ENCODE measurements at regions not wholly inside any gene's neighbourhood (a gene's known extent, or its start where the extent isn't known, plus 50 kb on each side); places are given as distances from the start of the nearest gene placed in this dataset.

DNA sequence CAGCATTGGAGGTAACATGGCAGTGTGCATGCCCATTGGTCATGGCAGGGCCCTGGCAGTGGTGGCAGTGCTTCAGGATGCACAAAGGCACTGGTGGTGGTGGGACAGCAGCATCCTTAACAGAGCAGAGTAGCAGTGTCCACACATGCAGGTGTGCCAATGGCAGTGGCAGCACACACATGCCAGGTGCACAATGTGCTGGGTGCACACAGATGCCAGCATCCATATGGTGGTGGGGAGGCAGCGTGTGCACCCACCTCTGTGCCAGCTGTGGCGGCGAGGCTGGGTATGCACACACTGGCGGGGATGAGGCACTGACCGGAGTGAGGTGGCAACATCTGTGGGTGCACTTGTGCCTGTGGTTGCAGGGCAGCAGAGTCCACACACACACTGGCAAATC, 150.6 kb downstream of the SI start:
- TF ChIP-seq, protein P1, sequence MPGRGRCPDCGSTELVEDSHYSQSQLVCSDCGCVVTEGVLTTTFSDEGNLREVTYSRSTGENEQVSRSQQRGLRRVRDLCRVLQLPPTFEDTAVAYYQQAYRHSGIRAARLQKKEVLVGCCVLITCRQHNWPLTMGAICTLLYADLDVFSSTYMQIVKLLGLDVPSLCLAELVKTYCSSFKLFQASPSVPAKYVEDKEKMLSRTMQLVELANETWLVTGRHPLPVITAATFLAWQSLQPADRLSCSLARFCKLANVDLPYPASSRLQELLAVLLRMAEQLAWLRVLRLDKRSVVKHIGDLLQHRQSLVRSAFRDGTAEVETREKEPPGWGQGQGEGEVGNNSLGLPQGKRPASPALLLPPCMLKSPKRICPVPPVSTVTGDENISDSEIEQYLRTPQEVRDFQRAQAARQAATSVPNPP (IDR thresholded peaks at IDR 0.05; ENCODE audit: borderline replicate concordance, insufficient read depth, insufficient read length) = no peak
- TF ChIP-seq, protein P2, sequence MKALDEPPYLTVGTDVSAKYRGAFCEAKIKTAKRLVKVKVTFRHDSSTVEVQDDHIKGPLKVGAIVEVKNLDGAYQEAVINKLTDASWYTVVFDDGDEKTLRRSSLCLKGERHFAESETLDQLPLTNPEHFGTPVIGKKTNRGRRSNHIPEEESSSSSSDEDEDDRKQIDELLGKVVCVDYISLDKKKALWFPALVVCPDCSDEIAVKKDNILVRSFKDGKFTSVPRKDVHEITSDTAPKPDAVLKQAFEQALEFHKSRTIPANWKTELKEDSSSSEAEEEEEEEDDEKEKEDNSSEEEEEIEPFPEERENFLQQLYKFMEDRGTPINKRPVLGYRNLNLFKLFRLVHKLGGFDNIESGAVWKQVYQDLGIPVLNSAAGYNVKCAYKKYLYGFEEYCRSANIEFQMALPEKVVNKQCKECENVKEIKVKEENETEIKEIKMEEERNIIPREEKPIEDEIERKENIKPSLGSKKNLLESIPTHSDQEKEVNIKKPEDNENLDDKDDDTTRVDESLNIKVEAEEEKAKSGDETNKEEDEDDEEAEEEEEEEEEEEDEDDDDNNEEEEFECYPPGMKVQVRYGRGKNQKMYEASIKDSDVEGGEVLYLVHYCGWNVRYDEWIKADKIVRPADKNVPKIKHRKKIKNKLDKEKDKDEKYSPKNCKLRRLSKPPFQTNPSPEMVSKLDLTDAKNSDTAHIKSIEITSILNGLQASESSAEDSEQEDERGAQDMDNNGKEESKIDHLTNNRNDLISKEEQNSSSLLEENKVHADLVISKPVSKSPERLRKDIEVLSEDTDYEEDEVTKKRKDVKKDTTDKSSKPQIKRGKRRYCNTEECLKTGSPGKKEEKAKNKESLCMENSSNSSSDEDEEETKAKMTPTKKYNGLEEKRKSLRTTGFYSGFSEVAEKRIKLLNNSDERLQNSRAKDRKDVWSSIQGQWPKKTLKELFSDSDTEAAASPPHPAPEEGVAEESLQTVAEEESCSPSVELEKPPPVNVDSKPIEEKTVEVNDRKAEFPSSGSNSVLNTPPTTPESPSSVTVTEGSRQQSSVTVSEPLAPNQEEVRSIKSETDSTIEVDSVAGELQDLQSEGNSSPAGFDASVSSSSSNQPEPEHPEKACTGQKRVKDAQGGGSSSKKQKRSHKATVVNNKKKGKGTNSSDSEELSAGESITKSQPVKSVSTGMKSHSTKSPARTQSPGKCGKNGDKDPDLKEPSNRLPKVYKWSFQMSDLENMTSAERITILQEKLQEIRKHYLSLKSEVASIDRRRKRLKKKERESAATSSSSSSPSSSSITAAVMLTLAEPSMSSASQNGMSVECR (CRISPR knock-in tag; IDR thresholded peaks at IDR 0.05) = no peak
- TF ChIP-seq CREB1 (IDR thresholded peaks at IDR 0.05) = no peak
- TF ChIP-seq CREB1 (CRISPR knock-in tag; IDR thresholded peaks at IDR 0.05) = no peak
- TF ChIP-seq SIRT6 (IDR thresholded peaks at IDR 0.05; ENCODE audit: low read depth, low read length) = no peak
- no peak for TF ChIP-seq SMARCB1 (IDR thresholded peaks at IDR 0.05; ENCODE audit: insufficient read length, low read depth)
- no peak for TF ChIP-seq POLR2A (conservative IDR thresholded peaks at IDR 0.05)
- TF ChIP-seq ADNP (tag; IDR thresholded peaks at IDR 0.05) = no peak
- TF ChIP-seq RAD21 (CRISPR knock-in tag; conservative IDR thresholded peaks at IDR 0.05 in 1 of 2, IDR thresholded peaks at IDR 0.05 in 1 of 2) = no peak
- no peak for TF ChIP-seq ZFP36 (IDR thresholded peaks at IDR 0.05; ENCODE audit: low read depth, low read length, partially characterized antibody)
- no peak for TF ChIP-seq BDP1 (IDR thresholded peaks at IDR 0.05; ENCODE audit: insufficient read depth, insufficient read length)
